Endothelial cell (in vitro differentiated cells): ENCODE measurements at regions not wholly inside any gene's neighbourhood (a gene's known extent, or its start where the extent isn't known, plus 50 kb on each side); places are given as distances from the start of the nearest gene placed in this dataset.

ENCODE experiments used
- DNase-seq: peaks from one replicate; pipeline ENCODE4 v3.0.0; 2021; ENCODE audit warnings: low spot score
- H3K27ac Mint-ChIP-seq: one replicate; pipeline ENCODE4 v1.8.0; 2021; ENCODE audit warnings: mixed read lengths, inconsistent platforms; ENCODE audit not compliant: unreplicated experiment
- H3K27me3 Mint-ChIP-seq: one replicate; pipeline ENCODE4 v1.8.0; 2021; ENCODE audit warnings: mild to moderate bottlenecking, moderate library complexity, mixed read lengths, inconsistent platforms; ENCODE audit not compliant: unreplicated experiment
- H3K36me3 Mint-ChIP-seq: one replicate; pipeline ENCODE4 v1.8.0; 2021; ENCODE audit warnings: mild to moderate bottlenecking, low read depth, mixed read lengths, inconsistent platforms; ENCODE audit not compliant: unreplicated experiment
- H3K4me1 Mint-ChIP-seq: one replicate; pipeline ENCODE4 v1.8.0; 2021; ENCODE audit warnings: mild to moderate bottlenecking, mixed read lengths, inconsistent platforms; ENCODE audit not compliant: unreplicated experiment
- H3K4me3 Mint-ChIP-seq: one replicate; pipeline ENCODE4 v1.8.0; 2021; ENCODE audit warnings: mild to moderate bottlenecking, mixed read lengths, inconsistent platforms; ENCODE audit not compliant: unreplicated experiment
- H3K9me3 Mint-ChIP-seq: one replicate; pipeline ENCODE4 v1.8.0; 2021; ENCODE audit warnings: mixed read lengths, inconsistent platforms; ENCODE audit not compliant: unreplicated experiment
- TF ChIP-seq, protein P1 (sequence below): fragments of 200-600 bp; sonication (generic); IDR thresholded peaks from one replicate; pipeline ENCODE4 v1.5.0; 2021; ENCODE audit warnings: antibody characterized with exemption; ENCODE audit not compliant: unreplicated experiment

DNA sequence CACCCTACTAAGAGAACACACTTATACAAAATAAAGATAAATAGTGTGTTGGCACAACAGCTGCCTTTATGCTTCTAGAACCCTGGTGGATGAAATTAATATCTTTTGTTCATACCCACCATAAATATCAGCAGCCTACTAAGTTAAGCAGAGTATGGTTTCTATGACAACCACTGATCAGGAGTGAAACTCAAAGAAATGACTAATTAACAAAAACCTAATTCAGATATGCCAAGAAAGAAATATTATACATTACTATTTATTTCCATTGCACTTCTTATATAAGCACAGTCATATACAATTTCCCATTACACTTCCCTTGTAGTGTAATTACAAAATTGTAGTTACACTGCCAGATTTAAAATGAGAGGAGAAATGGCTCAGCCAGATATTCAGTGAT is 164.1 kb upstream of the CDKN3 start:
- Mint-ChIP-seq H3K27me3 (no peaks in the 10 kb centered on the region), H3K36me3 (no peaks in the 10 kb centered on the region), H3K9me3 (peaks cover 6% of the 10 kb centered on the region), H3K27ac (no peak overlapping the region), H3K4me1 (no peaks in the 10 kb centered on the region), H3K4me3 (no peak overlapping the region)
- TF ChIP-seq, protein P1, sequence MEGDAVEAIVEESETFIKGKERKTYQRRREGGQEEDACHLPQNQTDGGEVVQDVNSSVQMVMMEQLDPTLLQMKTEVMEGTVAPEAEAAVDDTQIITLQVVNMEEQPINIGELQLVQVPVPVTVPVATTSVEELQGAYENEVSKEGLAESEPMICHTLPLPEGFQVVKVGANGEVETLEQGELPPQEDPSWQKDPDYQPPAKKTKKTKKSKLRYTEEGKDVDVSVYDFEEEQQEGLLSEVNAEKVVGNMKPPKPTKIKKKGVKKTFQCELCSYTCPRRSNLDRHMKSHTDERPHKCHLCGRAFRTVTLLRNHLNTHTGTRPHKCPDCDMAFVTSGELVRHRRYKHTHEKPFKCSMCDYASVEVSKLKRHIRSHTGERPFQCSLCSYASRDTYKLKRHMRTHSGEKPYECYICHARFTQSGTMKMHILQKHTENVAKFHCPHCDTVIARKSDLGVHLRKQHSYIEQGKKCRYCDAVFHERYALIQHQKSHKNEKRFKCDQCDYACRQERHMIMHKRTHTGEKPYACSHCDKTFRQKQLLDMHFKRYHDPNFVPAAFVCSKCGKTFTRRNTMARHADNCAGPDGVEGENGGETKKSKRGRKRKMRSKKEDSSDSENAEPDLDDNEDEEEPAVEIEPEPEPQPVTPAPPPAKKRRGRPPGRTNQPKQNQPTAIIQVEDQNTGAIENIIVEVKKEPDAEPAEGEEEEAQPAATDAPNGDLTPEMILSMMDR: no peak
- no peak for DNase-seq

DNA sequence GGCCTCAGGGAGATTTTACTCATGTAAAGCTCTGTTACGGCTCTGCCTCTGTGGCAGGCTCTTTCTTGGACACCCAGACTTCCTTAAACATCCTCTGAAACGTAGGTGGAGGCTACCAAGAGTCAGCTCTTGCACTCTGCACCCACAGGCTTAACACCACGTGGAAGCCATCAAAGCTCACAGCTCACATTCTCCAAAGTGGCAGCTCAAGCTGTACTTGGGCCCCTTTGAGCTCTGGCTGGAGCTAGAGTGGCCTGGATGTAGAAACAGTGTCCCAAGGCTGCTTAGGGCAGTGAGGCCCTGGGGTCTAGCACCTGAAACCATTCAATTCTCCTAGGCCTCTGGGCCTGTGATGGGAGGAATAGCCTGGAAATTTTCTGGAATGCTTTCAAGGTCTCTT is 155.3 kb upstream of the CDKN3 start:
- Mint-ChIP-seq H3K27ac (no peak overlapping the region), H3K4me1 (no peaks in the 10 kb centered on the region), H3K9me3 (no peaks in the 10 kb centered on the region), H3K27me3 (no peaks in the 10 kb centered on the region), H3K36me3 (peaks cover 5% of the 10 kb centered on the region), H3K4me3 (no peak overlapping the region)
- no peak for DNase-seq
- TF ChIP-seq, protein P1: no peak

DNA sequence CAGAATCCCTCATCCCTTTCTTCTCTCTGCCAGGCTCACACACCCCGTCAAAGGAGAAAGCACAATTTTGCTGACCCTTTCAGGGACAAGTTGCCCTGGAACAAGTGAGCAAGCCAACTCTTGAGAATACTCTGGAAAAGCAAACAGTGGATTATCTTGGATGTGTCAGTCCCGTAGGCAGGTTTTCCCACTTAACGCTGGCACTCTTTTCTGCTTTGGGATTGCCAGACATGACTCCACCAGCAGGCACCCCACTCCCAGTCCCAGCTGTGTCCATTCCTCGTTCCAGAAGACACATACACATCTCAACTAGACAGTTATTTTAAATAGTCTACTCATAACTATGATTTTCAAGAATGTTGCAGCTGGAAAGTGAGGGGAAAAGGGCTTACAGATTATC is 145.5 kb upstream of the CDKN3 start:
- Mint-ChIP-seq H3K27me3 (peaks cover 1% of the 10 kb centered on the region), H3K4me3 (no peak overlapping the region), H3K9me3 (no peaks in the 10 kb centered on the region), H3K4me1 (no peaks in the 10 kb centered on the region), H3K27ac (no peak overlapping the region), H3K36me3 (no peaks in the 10 kb centered on the region)
- TF ChIP-seq, protein P1: no peak
- no peak for DNase-seq

DNA sequence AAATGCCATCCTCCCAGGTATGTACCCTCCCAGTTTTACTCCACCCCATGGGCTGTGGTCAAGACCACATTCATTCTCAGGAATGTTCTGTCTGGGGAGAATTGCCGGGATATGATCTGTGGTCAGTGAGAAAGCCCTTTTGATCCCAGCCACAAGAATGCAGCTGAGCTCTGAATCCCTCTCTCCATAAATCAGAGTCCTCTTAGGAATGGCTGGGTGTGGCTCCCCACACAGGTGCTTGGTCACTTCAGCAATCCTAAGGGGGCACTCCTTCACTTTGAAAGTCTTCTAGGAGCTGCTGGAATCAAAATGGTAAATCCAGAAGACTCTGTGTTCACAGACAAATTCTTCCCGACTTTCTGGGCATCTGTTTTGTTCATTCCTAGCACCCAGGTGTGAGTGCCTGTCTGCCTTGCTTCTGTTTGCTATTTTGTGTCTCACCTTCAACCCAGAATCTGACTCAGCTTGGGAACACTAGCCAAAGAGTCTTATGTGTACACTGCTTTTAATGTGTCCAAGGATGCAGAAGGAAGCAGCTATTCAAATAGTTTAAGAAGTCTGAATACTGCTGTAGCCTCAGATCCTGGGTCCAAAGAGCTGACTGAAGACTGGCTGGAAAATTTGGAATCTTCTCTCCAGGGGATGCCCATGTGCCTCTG is 144.6 kb upstream of the CDKN3 start:
- no peak for DNase-seq
- no peaks in the 10 kb centered on the region for H3K9me3 Mint-ChIP-seq
- no peak overlapping the region for H3K27ac Mint-ChIP-seq
- no peak overlapping the region for H3K4me3 Mint-ChIP-seq
- H3K4me1 Mint-ChIP-seq: no peaks in the 10 kb centered on the region
- TF ChIP-seq, protein P1: no peak
- H3K36me3 Mint-ChIP-seq: no peaks in the 10 kb centered on the region
- H3K27me3 Mint-ChIP-seq: peaks cover 1% of the 10 kb centered on the region

DNA sequence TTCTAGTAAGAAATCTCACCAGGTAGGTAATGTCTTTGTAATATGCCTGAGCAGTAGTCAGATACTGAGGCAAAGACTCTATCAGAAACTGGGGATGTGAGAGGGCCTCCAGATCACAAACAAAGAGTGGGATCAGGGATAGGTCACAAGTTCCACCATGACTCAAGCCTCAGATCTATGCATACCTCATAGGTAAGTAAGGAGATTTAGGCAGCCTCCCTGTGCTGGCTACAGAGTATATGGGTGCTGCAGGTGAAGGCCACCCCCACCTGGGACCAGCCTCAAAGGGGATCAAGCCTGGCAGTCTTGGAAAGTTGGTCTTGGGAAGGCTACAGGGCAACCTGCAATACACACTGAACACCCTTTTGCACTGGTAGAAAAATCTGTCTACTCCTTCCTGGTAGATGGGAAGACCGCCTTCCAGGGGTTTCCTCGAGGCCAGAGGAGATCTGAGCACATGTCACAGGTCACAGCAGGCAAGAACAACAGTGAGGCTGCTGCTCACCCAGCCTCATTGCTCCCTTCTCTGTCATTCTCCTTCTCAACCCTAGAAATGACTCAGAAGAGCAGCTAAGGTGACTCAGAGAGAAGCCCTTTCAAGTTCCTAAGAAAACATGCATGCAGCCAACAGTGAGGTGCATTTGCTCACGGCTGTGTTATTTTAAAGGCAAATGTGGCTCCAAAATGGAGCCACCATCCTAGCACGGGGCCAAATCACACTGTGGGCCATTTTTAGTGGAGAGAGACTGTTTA is 143.4 kb upstream of the CDKN3 start:
- no peaks in the 10 kb centered on the region for H3K9me3 Mint-ChIP-seq
- no peak overlapping the region for H3K4me3 Mint-ChIP-seq

More for the DNA sequence above, 143.4 kb upstream of the CDKN3 start:
- Mint-ChIP-seq H3K36me3 (no peaks in the 10 kb centered on the region), H3K27me3 (peaks cover 1% of the 10 kb centered on the region), H3K4me1 (no peaks in the 10 kb centered on the region), H3K27ac (no peak overlapping the region)
- no peak for DNase-seq
- TF ChIP-seq, protein P1: no peak
